ENCODE measurements at regions not wholly inside any gene's neighbourhood (a gene's known extent, or its start where the extent isn't known, plus 50 kb on each side); places are given as distances from the start of the nearest gene placed in this dataset.

DNA sequence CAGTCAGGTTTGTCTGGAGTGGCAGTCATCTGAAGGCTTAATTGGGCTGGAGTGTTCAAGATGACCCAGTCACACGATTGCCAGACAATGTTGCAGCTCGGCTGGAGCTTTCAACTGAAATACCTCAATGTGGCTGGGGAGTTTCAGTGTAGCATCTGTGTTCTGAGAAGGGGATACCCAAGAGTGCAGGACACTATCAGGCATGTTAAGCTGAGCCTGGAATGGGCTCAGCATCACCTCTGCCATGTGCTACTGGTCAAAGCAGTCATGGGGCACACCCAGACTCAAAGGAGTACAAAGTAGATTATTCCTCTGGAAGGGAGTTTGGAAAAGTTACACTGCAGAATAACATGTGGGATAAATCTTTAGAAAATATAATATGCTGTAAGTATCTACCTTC is 363.9 kb downstream of the KIF16B start:
- TF ChIP-seq, protein P1, sequence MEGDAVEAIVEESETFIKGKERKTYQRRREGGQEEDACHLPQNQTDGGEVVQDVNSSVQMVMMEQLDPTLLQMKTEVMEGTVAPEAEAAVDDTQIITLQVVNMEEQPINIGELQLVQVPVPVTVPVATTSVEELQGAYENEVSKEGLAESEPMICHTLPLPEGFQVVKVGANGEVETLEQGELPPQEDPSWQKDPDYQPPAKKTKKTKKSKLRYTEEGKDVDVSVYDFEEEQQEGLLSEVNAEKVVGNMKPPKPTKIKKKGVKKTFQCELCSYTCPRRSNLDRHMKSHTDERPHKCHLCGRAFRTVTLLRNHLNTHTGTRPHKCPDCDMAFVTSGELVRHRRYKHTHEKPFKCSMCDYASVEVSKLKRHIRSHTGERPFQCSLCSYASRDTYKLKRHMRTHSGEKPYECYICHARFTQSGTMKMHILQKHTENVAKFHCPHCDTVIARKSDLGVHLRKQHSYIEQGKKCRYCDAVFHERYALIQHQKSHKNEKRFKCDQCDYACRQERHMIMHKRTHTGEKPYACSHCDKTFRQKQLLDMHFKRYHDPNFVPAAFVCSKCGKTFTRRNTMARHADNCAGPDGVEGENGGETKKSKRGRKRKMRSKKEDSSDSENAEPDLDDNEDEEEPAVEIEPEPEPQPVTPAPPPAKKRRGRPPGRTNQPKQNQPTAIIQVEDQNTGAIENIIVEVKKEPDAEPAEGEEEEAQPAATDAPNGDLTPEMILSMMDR (conservative IDR thresholded peaks at IDR 0.05; ENCODE audit: control insufficient read depth, insufficient read depth, low read depth, low read length), result no peak
- no peak overlapping the region for H3K4me3 ChIP-seq (ENCODE audit: control insufficient read depth, low read depth, low read length)
- DNase-seq (ENCODE audit: low read depth), result no peak

DNA sequence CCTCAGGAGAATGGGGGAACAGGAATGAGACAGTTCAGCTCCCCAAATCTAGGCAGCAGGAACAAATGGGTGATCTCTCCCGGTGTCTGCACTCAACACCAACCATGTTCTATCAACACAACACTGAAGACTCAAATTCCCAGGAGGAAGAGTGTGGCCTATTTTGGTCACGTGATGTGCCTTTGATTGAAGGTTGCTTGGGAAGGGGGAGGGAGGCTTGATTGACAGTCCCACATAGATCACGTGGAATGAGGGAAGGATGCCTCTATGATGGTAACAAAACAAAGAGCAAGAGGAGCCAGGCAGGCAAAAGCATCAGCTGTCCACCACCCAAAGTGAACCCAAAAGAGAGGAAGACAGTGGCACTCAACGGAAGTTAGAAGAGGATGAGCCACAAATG is 364.8 kb downstream of the KIF16B start:
- no peak for DNase-seq (ENCODE audit: low read depth)
- no peak overlapping the region for H3K4me3 ChIP-seq (ENCODE audit: control insufficient read depth, low read depth, low read length)
- TF ChIP-seq, protein P1 (conservative IDR thresholded peaks at IDR 0.05; ENCODE audit: control insufficient read depth, insufficient read depth, low read depth, low read length), result no peak

DNA sequence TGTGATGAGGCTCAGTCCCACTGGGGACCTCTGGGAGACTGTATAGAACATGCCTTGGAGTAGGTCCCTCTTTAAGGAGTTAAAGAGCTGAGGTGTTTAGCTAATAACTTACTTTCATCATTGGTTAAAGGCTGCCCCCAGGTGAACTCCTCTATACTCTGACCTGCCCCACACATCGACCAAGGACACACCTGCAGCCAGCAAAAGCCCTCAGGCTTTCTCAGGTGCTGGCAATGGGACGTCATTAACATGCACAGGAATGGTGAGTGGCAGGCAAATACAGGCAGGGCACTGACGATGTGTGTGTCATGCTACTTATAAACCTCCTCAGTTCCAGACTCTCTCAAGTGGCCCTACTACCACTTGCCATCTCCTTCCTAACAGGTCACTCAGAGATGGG is 366.4 kb downstream of the KIF16B start:
- DNase-seq (ENCODE audit: low read depth), result no peak
- TF ChIP-seq, protein P1 (conservative IDR thresholded peaks at IDR 0.05; ENCODE audit: control insufficient read depth, insufficient read depth, low read depth, low read length), result no peak
- H3K4me3 ChIP-seq (ENCODE audit: control insufficient read depth, low read depth, low read length), result no peak overlapping the region

DNA sequence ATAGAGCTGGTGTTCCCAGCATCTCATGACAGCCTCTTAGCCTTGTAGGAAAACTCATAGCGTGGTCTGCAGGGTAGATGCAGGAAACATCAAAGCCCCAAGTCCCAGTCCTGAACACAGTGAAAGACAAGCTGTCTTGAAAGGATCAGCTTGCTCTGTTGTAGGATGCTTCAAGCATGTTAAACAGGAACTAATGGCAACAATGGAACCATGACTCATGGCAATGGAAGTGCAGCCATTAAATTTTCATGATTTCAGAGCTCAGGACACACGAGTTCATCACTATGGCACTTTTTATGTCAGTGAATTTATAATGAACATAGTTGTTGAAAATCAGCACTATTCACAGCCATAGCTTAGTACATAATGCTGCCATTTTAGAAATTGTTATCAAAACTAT is 367.7 kb downstream of the KIF16B start:
- TF ChIP-seq, protein P1 (conservative IDR thresholded peaks at IDR 0.05; ENCODE audit: control insufficient read depth, insufficient read depth, low read depth, low read length), result no peak
- no peak for DNase-seq (ENCODE audit: low read depth)
- H3K4me3 ChIP-seq (ENCODE audit: control insufficient read depth, low read depth, low read length), result no peak overlapping the region

DNA sequence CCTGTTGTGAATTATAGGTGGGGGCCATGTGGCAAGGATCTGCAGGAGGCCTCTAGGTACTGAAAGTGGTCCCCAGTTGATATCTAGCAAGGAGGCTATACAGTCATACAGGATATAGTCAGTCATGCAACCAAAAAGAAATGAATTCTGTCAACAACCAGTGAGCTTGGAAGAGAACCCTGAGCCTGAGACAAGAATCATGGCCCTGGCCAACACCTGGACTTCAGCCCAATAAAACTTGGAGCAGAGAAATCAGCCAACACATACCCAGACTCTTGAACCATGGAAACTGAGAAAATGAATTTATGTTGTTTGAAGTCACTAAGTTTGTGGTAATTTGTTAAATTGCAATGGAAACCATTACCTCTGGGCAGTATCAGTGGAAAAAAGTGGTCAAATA is 370.2 kb downstream of the KIF16B start:
- no peak overlapping the region for H3K4me3 ChIP-seq (ENCODE audit: control insufficient read depth, low read depth, low read length)
- TF ChIP-seq, protein P1 (conservative IDR thresholded peaks at IDR 0.05; ENCODE audit: control insufficient read depth, insufficient read depth, low read depth, low read length), result no peak
- no peak for DNase-seq (ENCODE audit: low read depth)

DNA sequence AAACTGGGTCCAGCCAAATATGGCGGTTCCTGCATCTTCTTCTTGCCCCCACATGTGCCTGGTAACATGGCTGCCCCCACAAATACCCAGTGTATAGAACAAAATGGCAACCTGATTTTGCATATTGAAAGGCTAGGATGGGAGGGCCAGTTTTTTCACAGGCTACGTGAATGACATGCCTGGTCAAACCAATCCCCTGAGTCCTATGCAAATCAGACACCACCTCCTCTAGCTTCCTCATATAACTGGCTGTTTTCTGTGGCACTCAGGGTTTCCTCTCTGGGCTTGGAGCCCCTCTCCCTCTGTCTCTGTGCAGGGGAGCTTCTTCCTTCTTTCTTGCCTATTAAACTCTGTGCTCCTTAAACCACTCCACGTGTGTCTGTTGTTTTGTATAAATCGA is 372.1 kb downstream of the KIF16B start:
- DNase-seq (ENCODE audit: low read depth), result no peak
- TF ChIP-seq, protein P1 (conservative IDR thresholded peaks at IDR 0.05; ENCODE audit: control insufficient read depth, insufficient read depth, low read depth, low read length), result no peak
- no peak overlapping the region for H3K4me3 ChIP-seq (ENCODE audit: control insufficient read depth, low read depth, low read length)

DNA sequence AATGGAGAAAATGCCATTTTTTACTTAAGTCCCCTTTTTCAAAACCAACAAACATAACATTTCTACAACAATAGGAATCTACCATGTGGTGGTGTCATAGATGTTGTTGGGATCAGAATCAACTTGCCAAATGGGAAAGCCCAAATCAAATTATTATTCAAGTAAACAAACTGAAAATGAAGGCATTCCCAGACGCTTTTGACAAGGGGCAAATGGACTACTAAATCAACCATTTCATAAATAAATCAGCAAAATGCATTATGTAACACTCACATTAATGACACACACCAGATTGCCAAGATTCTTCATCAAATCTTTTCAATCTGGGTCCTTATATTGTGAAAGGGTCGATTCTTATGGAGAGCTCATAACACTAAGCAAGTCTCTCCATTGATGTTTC is 375.6 kb downstream of the KIF16B start:
- no peak for DNase-seq (ENCODE audit: low read depth)
- H3K4me3 ChIP-seq (ENCODE audit: control insufficient read depth, low read depth, low read length), result no peak overlapping the region
- TF ChIP-seq, protein P1 (conservative IDR thresholded peaks at IDR 0.05; ENCODE audit: control insufficient read depth, insufficient read depth, low read depth, low read length), result no peak
